Naive thymus-derived CD4-positive, alpha-beta T cell (primary cell): ENCODE measurements at regions not wholly inside any gene's neighbourhood (a gene's known extent, or its start where the extent isn't known, plus 50 kb on each side); places are given as distances from the start of the nearest gene placed in this dataset.
"Not testable (repeated sequence)": the region's sequence is repeated elsewhere in the genome, so short reads cannot be mapped to it uniquely, and the experiment has no call there.

Experiments used
- ATAC-seq: fragments of 150-1000 bp; cut with Tn5 transposase; 2 replicates; pipeline ENCODE4 v1.10.0; 2021; ENCODE audit warnings: mild to moderate bottlenecking, moderate library complexity
- CTCF ChIA-PET: fragments of 350-600 bp; sonication (Branson Sonifier 250); formaldehyde crosslinking; loops from one replicate; lab custom pipeline; 2021; ENCODE audit warnings: antibody characterized with exemption; lab: Charles Lee
- POLR2A ChIA-PET: fragments of 350-600 bp; sonication (Branson Sonifier 250); formaldehyde crosslinking; loops from one replicate; lab custom pipeline; 2021; ENCODE audit warnings: antibody characterized with exemption, inconsistent platforms; lab: Charles Lee
- DNase-seq, 9 donors: peaks; one replicate each; pipeline versions ENCODE4 v3.0.0 to v3.0.0-alpha.2; 2020 to 2022; ENCODE audit warnings: mixed read lengths in 1 of 9
- H3K27ac ChIP-seq: one replicate; pipeline ENCODE4 v1.7.0; 2013; ENCODE audit warnings: mild to moderate bottlenecking, low read depth, low read length, moderate library complexity
- H3K27me3 ChIP-seq, 2 donors: one replicate each; pipeline ENCODE4 v1.7.0; 2013; ENCODE audit warnings: low read length in 2 of 2, mild to moderate bottlenecking in 2 of 2, moderate library complexity in 2 of 2; ENCODE audit not compliant: control insufficient read depth in 2 of 2, insufficient read depth in 2 of 2
- H3K36me3 ChIP-seq, 3 experiments: 1 replicate in 2 of 3; 2 replicates in 1 of 3; pipeline ENCODE4 v1.7.0; 2013; ENCODE audit warnings: low read length in 3 of 3, mild to moderate bottlenecking in 3 of 3, moderate library complexity in 1 of 3; ENCODE audit not compliant: insufficient read depth in 3 of 3, control insufficient read depth in 2 of 3
- H3K4me1 ChIP-seq, 2 donors: one replicate each; pipeline ENCODE4 v1.7.0; 2013; ENCODE audit warnings: low read length in 2 of 2, mild to moderate bottlenecking in 2 of 2, moderate library complexity in 1 of 2; ENCODE audit not compliant: control insufficient read depth in 2 of 2, insufficient read depth in 2 of 2
- H3K4me3 ChIP-seq: 2 replicates; pipeline ENCODE4 v1.7.0; 2013; ENCODE audit warnings: mild to moderate bottlenecking, low read length
- H3K9me3 ChIP-seq, 3 experiments: 1 replicate in 2 of 3; 2 replicates in 1 of 3; pipeline ENCODE4 v1.7.0; 2013; ENCODE audit warnings: low read length in 3 of 3; ENCODE audit not compliant: control insufficient read depth in 2 of 3
- H3K27ac Mint-ChIP-seq, 9 donors: one replicate each; pipeline ENCODE4 v1.8.0; 2020 to 2022; ENCODE audit warnings: mixed read lengths in 9 of 9, mild to moderate bottlenecking in 8 of 9, moderate library complexity in 5 of 9, inconsistent platforms in 2 of 9
- H3K27me3 Mint-ChIP-seq, 5 donors: one replicate each; pipeline ENCODE4 v1.8.0; 2021 to 2022; ENCODE audit warnings: mixed read lengths in 5 of 5, mild to moderate bottlenecking in 1 of 5
- H3K36me3 Mint-ChIP-seq, 5 donors: one replicate each; pipeline ENCODE4 v1.8.0; 2020 to 2022; ENCODE audit warnings: mixed read lengths in 5 of 5, mild to moderate bottlenecking in 3 of 5, inconsistent platforms in 1 of 5
- H3K4me1 Mint-ChIP-seq, 7 donors: one replicate each; pipeline ENCODE4 v1.8.0; 2020 to 2022; ENCODE audit warnings: mixed read lengths in 7 of 7, mild to moderate bottlenecking in 3 of 7, inconsistent platforms in 1 of 7
- H3K4me3 Mint-ChIP-seq, 10 donors: one replicate each; pipeline ENCODE4 v1.8.0; 2020 to 2022; ENCODE audit warnings: mild to moderate bottlenecking in 10 of 10, mixed read lengths in 10 of 10, moderate library complexity in 6 of 10, inconsistent platforms in 2 of 10
- H3K9me3 Mint-ChIP-seq, 11 donors: one replicate each; pipeline ENCODE4 v1.8.0; 2020 to 2022; ENCODE audit warnings: mixed read lengths in 11 of 11, mild to moderate bottlenecking in 4 of 11, inconsistent platforms in 1 of 11, moderate library complexity in 1 of 11
- intact Hi-C, 2 donors: fragments of 100-400 bp; cut with micrococcal nuclease; formaldehyde crosslinking; loops; one replicate each; pipeline ENCODE4 v1.15.1; 2023

GRCh38 chr1:29412591-29412990, 176.3 kb downstream of the PTPRU start:
- H3K36me3 ChIP-seq, result no peaks in the 10 kb centered on the region

GRCh38 chr1:29410476-29410875, 174.2 kb downstream of the PTPRU start:
- Histone ChIP-seq H3K36me3 (no peaks in the 10 kb centered on the region), H3K9me3 (no peaks in the 10 kb centered on the region), H3K27me3 (no peaks in the 10 kb centered on the region), H3K4me1 (no peaks in the 10 kb centered on the region), H3K4me3 (no peak overlapping the region), H3K27ac (no peak overlapping the region)
- Mint-ChIP-seq H3K4me3 (no peak overlapping the region), H3K9me3 (peaks cover 0 to 5% (median 0%) of the 10 kb centered on the region in 11 donors), H3K27ac (no peak overlapping the region), H3K4me1 (peaks cover 0 to 6% (median 0%) of the 10 kb centered on the region in 7 donors), H3K27me3 (peaks cover 3 to 46% (median 27%) of the 10 kb centered on the region in 5 donors), H3K36me3 (no peaks in the 10 kb centered on the region)
- CTCF ChIA-PET, result no interaction called here
- intact Hi-C loops, result no loop called here
- POLR2A ChIA-PET, result no interaction called here
- DNase-seq, result no peak
- ATAC-seq, result no peak

More at GRCh38 chr1:29412591-29412990, 176.3 kb downstream of the PTPRU start:
- CTCF ChIA-PET, result no interaction called here
- Histone ChIP-seq H3K27ac (no peak overlapping the region), H3K27me3 (no peaks in the 10 kb centered on the region), H3K4me1 (no peaks in the 10 kb centered on the region), H3K9me3 (no peaks in the 10 kb centered on the region), H3K4me3 (no peak overlapping the region)
- DNase-seq (no peak), ATAC-seq (no peak)
- H3K36me3 Mint-ChIP-seq, result no peaks in the 10 kb centered on the region
- intact Hi-C loops, result no loop called here
- H3K27me3 Mint-ChIP-seq, result peaks cover 3 to 58% (median 29%) of the 10 kb centered on the region in 5 donors
- POLR2A ChIA-PET, result no interaction called here
- no peak overlapping the region for H3K4me3 Mint-ChIP-seq
- peaks cover 0 to 1% (median 0%) of the 10 kb centered on the region in 11 donors for H3K9me3 Mint-ChIP-seq
- H3K4me1 Mint-ChIP-seq, result peaks cover 0 to 6% (median 0%) of the 10 kb centered on the region in 7 donors
- H3K27ac Mint-ChIP-seq, result no peak overlapping the region

- Histone ChIP-seq H3K27ac (no peak overlapping the region), H3K9me3 (no peaks in the 10 kb centered on the region), H3K36me3 (no peaks in the 10 kb centered on the region), H3K4me3 (no peak overlapping the region), H3K4me1 (no peaks in the 10 kb centered on the region), H3K27me3 (no peaks in the 10 kb centered on the region)
- peaks cover 3 to 51% (median 25%) of the 10 kb centered on the region in 5 donors for H3K27me3 Mint-ChIP-seq
- H3K4me1 Mint-ChIP-seq, result peaks cover 0 to 6% (median 0%) of the 10 kb centered on the region in 7 donors
- no peak overlapping the region for H3K4me3 Mint-ChIP-seq
- peaks cover 0 to 5% (median 0%) of the 10 kb centered on the region in 11 donors for H3K9me3 Mint-ChIP-seq
- no peak overlapping the region for H3K27ac Mint-ChIP-seq
- POLR2A ChIA-PET, result no interaction called here
- ATAC-seq (no peak), DNase-seq (no peak)
- no peaks in the 10 kb centered on the region for H3K36me3 Mint-ChIP-seq
- intact Hi-C loops, result no loop called here
- CTCF ChIA-PET, result no interaction called here
These were observed 173.3 kb downstream of the PTPRU start for GRCh38 chr1:29409616-29410015.

- no peaks in the 10 kb centered on the region for H3K4me1 ChIP-seq
- no peak overlapping the region for H3K27ac Mint-ChIP-seq
- no peak overlapping the region for H3K27ac ChIP-seq
- CTCF ChIA-PET, result no interaction called here
- peaks cover 0 to 6% (median 0%) of the 10 kb centered on the region in 11 donors for H3K9me3 Mint-ChIP-seq
- peaks cover 3 to 51% (median 19%) of the 10 kb centered on the region in 5 donors for H3K27me3 Mint-ChIP-seq
- no peaks in the 10 kb centered on the region for H3K36me3 ChIP-seq
- ATAC-seq (no peak), DNase-seq (no peak)
- H3K36me3 Mint-ChIP-seq, result no peaks in the 10 kb centered on the region
- intact Hi-C loops, result no loop called here
- POLR2A ChIA-PET, result no interaction called here
- H3K27me3 ChIP-seq, result no peaks in the 10 kb centered on the region
- H3K4me3 ChIP-seq, result no peak overlapping the region
- no peaks in the 10 kb centered on the region for H3K9me3 ChIP-seq
- no peak overlapping the region for H3K4me3 Mint-ChIP-seq
- peaks cover 0 to under 1% (median 0%) of the 10 kb centered on the region in 7 donors for H3K4me1 Mint-ChIP-seq
These were observed 172.7 kb downstream of the PTPRU start for GRCh38 chr1:29408831-29409605.

- ChIA-PET CTCF (no interaction called here), POLR2A (no interaction called here)
- no peak overlapping the region for H3K27ac Mint-ChIP-seq
- no peaks in the 10 kb centered on the region for H3K36me3 ChIP-seq
- no peaks in the 10 kb centered on the region for H3K36me3 Mint-ChIP-seq
- intact Hi-C loops, result no loop called here
- no peaks in the 10 kb centered on the region for H3K27me3 ChIP-seq
- H3K4me1 Mint-ChIP-seq, result no peaks in the 10 kb centered on the region
- H3K9me3 ChIP-seq, result no peaks in the 10 kb centered on the region
- no peak overlapping the region for H3K4me3 Mint-ChIP-seq
- H3K27me3 Mint-ChIP-seq, result peaks cover 6 to 49% (median 28%) of the 10 kb centered on the region in 5 donors
- H3K4me1 ChIP-seq, result no peaks in the 10 kb centered on the region
- ATAC-seq (no peak), DNase-seq (no peak)
- no peak overlapping the region for H3K4me3 ChIP-seq
- H3K9me3 Mint-ChIP-seq, result peaks cover 0 to 15% (median 0%) of the 10 kb centered on the region in 11 donors
- H3K27ac ChIP-seq, result no peak overlapping the region
These were observed 170.5 kb downstream of the PTPRU start for GRCh38 chr1:29406814-29407213.

- H3K27ac Mint-ChIP-seq, DNase-seq, POLR2A ChIA-PET, H3K4me1 ChIP-seq, ATAC-seq, H3K4me3 Mint-ChIP-seq, H3K9me3 ChIP-seq, H3K27me3 ChIP-seq, intact Hi-C loops, H3K36me3 ChIP-seq, CTCF ChIA-PET, H3K36me3 Mint-ChIP-seq, H3K27ac ChIP-seq, H3K4me3 ChIP-seq, H3K4me1 Mint-ChIP-seq: not testable (repeated sequence)
- H3K9me3 Mint-ChIP-seq, result peaks cover 0 to 31% (median 9%) of the 10 kb centered on the region in 11 donors
- H3K27me3 Mint-ChIP-seq, result peaks cover 3 to 40% (median 13%) of the 10 kb centered on the region in 5 donors
These were observed 163.9 kb downstream of the PTPRU start for GRCh38 chr1:29400203-29400602.

- no peak overlapping the region for H3K4me3 ChIP-seq
- CTCF ChIA-PET, result no interaction called here
- DNase-seq, result no peak
- no peaks in the 10 kb centered on the region for H3K36me3 Mint-ChIP-seq
- POLR2A ChIA-PET, result no interaction called here
- peaks cover 3 to 35% (median 8%) of the 10 kb centered on the region in 5 donors for H3K27me3 Mint-ChIP-seq
- H3K27ac Mint-ChIP-seq, result no peak overlapping the region
- H3K36me3 ChIP-seq, result no peaks in the 10 kb centered on the region
- no peaks in the 10 kb centered on the region for H3K4me1 ChIP-seq
- no peaks in the 10 kb centered on the region for H3K9me3 ChIP-seq
- H3K4me3 Mint-ChIP-seq, result no peak overlapping the region
- peaks cover 0 to 31% (median 9%) of the 10 kb centered on the region in 11 donors for H3K9me3 Mint-ChIP-seq
- no peaks in the 10 kb centered on the region for H3K27me3 ChIP-seq
- intact Hi-C loops, result no loop called here
- no peaks in the 10 kb centered on the region for H3K4me1 Mint-ChIP-seq
- no peak for ATAC-seq
- H3K27ac ChIP-seq, result no peak overlapping the region
These were observed 163.1 kb downstream of the PTPRU start for GRCh38 chr1:29399465-29399864.
